GM19035 (cell line): ENCODE measurements at regions not wholly inside any gene's neighbourhood (a gene's known extent, or its start where the extent isn't known, plus 50 kb on each side); places are given as distances from the start of the nearest gene placed in this dataset.

Experiments used
- ATAC-seq: cut with Tn5 transposase; IDR thresholded peaks from one replicate; pipeline ENCODE4 v1.9.1; 2021; ENCODE audit not compliant: unreplicated experiment

DNA sequence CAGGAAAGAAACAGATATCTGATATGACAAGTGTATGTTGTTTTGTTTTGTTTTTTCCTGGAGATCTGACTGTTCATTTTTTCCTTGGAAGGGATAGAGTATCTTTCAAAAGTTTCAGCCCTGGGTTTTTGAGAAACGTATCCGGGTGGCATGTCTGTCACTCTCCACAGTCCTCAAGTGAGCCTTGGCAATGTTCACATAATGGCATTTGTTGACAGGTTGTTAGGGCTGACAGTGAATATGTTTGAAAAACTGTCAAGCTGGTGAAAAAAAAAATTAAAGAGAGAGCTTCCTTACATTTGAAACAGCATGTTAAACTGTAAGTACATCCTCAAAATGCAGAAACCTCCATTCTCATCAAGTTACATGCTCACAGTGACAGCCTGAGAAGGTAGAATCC is 113.0 kb upstream of the DYNLRB2 start:
- no peak for ATAC-seq

DNA sequence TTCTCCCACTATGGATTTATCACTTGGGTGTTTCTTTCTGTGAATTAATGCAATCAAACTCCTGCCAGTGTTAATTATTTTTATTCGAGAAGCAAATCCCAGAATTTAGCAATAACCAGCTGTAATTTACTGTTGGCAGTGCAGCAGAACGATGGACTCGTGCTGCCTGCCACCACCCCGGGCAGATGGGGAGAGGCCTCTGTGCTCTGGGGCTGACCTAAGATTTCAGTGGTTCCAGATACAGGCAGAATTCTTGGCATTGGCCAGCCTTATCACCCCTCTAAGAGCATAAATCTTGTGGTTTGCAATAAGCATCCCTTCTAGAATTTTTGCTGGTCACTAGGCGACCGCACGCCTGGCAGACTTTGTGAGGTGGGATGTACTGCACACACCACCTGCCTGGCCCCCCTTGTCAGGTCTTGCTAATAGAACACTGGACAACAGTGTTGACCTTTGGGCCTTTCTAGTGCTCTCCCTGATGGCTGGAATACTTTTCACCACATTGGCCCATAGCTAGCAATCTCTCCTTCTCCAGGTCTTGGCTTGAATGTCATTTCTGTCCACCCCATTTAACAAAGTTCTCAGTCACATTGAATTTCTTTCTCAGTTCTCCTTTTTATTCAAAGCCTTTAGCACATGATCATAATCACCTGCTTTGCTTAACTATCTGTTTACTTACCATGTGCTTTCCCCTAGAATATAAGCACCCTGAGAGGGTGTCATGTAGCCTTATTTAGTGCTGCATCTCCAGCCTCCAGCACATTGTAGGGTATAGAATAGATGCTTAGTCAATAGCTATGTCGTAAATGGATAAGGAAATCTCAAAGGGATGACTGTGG is 122.1 kb upstream of the DYNLRB2 start:
- ATAC-seq, result no peak

DNA sequence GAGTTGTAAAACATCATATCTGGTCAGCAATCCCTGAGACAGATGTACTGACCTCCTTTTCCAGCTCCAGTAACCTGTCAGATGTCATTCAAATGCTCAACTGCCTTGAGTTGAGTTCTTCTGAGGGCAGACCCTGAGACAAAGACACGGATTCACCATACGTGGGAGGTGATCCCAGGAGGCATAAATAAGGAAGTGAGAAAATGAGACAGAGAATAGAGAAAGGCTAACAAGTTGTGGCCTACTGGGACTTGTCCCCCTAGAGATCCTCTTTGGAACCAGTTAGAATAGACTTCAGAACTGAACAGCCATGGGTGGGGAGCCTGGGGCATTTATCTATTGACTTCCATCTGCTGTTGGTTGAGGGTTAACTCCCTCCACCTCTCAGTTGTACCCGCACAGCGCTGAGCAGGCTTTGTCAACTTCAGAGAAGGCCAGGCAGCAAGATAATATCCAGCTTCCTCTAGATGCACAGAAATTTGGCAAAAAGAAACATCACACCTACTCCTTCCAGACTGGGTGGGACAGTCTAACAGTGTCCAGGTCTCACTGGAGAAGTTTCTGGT is 123.0 kb upstream of the DYNLRB2 start:
- ATAC-seq, result no peak

DNA sequence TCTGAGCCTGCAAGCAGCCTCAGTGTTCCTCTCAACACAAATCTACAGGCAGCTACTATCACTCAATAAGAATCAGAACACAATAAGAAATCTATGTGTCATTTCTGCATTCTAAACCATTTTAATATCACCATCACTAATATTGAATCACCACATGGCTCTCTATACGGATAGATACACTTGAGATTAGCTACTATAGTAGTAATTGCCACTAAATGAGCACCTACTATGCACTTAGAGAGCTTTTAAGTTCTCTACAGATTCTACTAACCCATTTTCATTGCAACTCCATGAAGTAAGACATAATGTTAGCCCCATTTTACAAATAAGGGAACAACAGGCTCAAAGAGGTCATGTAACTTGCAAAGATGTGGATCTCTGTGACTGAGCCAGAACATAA is 132.8 kb upstream of the DYNLRB2 start:
- no peak for ATAC-seq

DNA sequence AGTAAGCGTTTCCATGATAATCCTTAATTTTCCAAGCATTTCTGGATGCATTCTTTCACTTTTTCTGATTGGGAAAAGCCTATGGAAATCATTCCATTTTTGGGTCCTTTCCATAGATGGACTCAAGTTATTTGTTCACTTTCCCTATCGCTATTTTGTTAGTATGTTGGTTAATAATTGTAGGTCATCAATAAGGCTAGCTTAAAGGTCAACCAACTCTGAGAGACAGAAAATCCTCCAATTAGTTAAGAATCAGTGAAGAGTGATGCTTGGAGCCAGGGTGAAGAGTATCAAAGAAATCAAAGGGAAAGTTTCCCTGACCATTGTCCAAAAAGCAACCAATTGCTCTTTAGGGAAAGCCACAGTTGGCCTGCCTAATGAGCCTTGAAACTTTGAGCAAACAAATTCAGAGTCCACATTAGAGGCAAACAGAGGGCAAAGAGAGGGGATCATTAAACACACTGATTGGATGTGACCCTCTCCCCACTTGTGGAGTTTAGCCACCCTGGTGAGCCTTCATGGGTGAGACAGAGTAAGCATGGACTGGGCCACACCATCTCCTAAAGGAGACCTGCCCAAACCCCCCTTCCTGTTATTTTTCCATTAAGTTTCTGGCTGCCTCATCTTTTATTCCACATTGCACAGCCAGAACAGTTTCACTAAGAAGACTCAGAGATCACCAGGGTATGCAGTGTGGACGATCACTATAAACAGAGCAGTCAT is 133.4 kb upstream of the DYNLRB2 start:
- no peak for ATAC-seq

DNA sequence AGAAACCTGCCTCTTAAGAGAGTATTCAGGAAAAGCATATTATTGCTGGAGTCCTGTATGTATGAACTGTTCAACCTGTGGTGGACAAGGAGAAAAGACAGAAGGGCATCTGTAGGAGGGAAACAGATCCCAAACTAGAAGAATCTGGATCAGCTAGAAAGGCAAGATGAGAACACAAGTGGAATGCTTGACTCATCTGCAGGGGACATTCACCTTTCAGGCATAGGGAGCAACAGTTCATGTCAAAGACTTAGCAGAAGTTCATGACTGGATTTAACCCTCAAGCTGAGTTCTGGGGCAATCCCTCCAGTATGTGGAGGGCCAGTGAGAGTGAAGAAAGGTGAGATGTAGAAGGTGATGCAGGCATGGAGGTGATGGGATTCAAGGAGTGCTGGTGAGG is 135.9 kb upstream of the DYNLRB2 start:
- no peak for ATAC-seq

DNA sequence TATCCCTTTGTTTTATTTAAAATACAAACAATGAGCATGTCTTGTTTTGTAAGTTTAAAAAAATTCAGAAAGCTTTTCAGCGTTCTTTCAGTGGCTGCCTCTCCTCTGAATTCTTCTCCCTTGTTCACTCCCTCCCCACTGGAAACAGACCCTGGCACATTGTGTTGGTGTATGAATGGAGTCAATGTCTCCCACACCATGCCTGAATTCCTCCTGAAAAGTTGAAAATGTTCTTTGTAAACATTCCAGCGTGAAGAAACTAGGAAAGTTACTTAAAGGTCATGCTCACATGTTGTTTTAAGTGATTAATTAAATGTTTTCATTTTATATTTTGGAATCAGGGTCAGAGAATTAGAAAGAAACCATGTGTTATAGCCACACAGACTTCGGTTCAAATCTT is 136.9 kb upstream of the DYNLRB2 start:
- no peak for ATAC-seq

DNA sequence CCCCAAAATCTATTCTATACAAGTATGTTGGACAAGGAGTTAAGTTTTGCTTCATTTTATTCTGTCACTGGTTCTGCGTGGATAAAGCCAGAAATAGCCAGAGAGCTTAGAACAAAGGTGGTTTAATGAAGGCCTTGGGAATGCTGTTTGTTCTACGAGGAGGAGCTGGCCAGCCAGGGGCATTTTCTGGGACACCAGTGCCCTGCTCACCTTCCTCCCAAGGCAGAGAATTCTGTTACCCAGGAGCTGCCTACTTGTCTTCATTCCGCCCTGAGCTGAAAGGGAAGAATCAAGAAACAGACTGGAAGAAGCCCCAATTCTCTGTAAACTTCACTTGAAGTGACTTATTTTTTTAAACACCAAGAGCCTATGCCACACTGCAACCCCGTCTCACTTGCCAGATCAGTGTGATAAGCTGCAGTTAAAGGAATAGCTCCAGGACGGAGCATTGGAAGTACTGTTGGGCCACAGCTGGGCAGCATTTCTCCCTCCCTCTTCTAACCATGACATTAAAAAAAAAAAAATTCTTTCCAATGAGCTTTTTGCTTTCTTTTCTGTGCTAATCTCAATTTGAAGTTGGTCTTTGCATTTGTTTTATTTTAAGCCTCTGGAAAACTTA is 149.8 kb upstream of the DYNLRB2 start:
- no peak for ATAC-seq

DNA sequence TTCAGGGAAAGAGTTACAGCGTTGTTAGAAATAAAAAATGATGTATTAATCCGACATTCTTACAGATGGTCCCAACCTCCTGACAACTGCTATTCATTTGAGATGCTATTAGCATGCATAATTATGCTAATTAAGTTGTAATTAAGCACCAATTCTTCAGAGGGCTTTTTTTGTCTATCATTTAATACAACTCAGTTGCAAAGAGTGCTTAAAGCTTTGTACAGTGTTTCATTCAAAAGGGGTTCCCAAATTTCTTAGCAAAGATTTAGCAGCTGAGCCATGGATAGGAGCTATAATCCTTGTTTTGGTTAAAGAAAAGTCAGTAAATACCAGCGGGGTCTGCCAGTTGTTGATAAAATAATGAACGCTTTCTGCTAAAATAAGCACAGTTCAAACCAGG is 150.7 kb upstream of the DYNLRB2 start:
- no peak for ATAC-seq

DNA sequence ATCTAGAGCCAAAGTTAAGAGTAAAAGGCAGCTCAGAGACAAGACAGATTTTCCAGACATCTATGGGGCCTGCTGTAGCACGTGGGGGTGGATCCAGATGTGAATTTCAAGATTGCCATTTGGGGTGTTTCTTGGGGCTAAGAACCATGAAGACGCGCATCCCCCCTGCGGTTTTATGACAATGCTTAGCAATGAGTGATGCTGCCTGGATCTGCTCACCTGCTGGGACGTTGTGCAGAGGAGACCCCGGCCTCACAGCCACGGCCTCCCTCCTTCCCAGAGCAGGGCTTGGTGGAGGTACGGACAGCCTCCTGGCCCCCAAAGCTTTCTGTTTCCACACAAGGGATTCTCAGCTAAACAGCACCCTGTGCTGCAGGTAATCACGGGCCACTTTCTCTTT is 151.5 kb upstream of the DYNLRB2 start:
- no peak for ATAC-seq

DNA sequence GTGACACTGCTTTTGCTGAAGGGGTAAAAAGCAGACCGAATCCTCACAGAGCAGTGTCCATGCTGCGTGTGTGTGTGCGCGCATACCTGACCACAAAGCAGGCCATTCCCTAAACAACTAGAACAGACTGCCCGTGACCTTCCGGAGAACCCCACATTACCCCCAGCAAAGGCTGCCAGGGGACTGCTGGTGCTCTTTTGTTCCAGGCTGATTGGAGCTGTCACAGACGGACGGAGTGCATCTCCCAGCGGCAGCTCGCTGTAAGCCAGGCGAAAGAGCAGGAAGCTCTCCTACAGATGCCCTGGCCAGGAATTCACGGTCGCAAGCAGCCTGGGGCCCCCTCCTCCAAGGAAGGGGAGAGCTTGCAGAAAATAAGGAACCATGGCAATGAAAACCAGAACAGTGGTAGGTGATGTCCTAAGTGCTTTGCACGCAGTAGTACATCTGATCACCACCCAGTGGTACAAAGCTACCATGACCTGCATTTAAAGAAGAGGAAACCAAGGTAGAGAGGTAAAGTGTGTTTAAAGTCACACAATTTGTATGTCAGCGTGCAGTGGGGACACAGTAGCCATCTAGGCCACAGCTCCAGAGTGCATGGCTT is 153.4 kb upstream of the DYNLRB2 start:
- no peak for ATAC-seq

DNA sequence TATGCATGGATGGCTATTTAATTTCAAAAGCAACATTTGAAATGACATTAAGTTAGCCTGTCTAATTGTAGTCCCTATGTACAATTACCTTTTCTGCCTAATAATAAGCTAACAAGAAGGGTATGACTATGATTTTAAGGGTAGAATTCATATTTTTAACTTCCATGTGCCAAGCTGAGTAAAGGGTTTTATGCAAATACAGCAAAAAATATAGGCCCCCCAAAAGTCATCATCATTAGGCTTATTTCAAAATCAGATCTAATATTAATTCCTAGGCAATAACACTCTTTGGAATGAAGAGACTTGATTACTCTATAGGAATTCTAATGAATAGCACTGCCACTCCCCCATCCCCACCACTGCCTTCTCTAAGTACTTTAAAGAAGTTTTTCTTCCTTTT is 155.9 kb upstream of the DYNLRB2 start:
- no peak for ATAC-seq

DNA sequence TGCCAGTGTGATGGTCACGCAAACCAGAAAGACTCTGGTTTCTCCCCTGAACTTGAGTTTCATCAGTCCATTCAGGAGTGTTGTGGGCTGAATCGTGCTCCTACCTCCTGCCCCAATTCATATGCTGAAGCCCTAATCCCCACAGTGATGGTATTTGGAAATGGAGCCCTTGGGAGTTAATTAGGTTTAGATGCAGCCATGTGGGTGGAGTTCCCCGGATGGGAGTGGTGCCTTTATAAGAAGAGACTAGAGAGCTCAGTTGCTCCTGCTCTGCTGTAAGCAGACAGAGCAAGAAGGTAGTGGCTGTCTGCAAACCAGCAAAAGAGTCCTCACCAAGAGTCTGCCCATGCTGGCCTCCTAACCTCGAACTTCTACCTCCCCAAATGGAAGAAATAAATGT is 160.3 kb upstream of the DYNLRB2 start:
- no peak for ATAC-seq

DNA sequence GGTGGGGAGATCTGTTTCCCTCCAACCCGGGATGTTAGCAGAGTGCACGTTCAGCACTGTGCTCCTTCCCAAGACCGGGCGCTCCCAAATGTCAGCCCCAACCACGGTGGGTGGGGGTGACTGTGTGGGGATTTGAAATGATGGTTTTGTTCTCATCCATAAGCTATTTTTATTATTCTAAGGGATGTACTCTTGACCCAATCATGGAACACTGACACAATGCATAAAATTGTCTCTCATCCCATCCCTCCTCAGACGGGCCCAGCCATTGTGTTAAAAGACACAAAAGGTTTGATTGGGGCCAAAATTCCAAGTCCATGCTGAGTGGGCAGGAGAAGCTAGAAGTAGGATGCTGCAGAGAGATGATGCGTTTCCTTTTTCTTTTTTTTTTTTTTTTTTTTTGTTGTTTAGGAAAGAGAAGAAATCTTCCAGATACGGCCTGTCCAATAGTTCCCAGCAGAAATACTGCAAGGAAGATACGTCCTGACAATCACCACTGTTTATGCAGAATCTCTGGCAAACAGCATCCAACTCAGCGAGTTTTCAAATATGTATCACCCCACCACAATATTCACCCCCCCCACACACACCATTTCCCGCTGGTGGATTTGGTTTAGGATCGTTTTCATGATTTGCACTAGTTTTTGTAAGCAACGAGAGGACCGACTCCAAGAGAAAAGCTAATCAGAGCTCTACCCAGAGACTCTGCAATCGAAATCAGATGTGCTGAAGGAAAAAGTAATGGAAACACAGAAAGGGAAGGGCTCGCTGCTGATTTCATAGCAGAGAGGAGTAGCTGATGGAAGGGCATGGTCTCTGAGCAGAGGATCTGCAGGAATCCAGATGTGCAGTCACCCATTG is 163.5 kb upstream of the DYNLRB2 start:
- no peak for ATAC-seq

DNA sequence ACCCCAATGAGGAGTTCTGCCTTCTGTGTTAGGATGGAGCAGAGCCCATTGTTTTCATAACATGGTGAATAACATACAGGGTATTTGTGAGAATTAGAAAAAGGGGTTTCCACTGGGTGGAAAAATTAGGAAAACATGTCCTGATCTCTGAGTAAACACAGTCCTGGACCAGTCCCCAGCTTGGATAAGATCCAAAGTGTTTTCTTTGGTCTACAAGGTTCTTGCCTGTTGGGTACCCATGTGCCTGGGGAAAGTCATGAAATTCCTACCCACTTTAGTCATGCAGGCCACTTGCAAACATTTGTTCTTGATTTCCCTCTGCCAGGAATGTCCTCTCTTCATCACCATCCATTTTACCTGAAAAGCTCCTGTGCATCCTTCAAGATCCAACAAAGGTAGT is 164.8 kb upstream of the DYNLRB2 start:
- no peak for ATAC-seq

DNA sequence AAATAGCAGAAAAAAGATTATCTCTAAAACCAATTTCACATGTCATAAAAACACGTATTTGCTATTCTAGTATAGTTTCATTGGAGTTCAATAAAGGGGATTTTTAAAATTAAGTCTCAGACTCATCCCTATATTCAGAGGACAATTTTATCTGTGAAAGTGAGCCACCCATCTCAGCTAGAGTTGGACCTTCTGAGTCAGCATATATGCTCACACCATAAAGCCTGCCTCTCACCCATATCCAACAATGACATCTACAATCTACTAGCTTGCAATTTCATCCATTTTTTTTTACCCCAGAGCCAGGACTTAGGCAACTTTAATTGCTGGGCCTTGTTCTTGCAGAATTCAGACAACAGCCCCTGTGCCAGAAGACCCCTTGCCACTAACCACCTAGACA is 165.3 kb upstream of the DYNLRB2 start:
- no peak for ATAC-seq

DNA sequence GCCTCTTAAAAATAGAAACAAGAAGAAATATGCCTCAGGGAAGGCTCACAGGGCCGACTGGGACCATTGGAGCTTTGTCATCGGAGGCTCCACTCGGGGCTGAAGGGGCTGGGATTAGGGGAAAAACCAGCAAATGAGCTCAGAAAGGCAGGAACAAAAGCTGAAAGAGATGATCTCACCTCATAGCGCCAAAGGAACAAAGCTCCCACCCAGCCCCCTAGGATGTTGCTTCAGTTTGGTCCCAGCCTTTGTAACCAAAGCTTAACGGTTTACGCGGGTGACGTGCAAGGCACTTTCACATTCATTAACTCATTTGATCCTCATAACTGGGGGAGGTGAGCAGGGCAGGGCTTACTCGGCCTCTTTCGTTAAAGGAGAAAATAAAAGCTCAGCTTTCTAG is 168.5 kb upstream of the DYNLRB2 start:
- ATAC-seq, result no peak

DNA sequence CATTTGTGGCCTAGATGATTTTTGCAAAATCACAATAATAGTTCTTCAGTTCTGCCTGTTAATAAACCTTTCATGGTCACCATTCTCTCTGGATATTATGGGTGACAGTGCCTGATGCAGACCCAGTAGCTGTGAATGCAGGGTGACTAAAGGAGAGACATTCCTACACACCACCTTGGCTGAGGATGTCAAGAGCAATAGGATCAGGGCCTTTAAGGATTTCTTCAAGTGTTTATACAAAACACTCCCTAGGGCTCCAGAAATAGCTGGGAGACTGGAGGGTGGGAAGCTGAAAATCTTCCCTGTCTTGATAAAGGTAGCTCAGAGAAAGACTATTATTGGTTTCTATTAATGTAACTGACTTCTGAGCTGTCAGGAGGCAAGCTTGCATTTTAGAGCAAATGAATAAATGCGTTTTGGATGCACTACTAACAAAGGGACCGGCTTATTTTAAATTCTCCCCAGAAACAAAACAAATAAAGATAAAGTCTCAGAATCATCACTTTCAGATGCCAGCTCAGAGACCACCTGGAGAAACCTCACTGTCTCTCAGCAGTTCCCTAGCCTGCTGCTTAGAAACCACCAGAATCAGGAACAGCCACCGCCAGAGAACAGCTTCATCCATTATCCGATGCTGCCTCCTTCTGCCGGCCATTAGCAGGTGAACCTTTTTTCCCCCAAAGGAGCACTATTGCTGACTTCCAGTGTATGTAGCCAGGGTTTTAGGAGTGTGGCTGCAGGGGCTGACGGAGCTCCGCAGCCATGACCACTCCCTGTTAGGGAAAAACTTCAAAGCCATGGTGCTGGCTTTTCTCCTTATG is 171.4 kb upstream of the DYNLRB2 start:
- ATAC-seq, result no peak

DNA sequence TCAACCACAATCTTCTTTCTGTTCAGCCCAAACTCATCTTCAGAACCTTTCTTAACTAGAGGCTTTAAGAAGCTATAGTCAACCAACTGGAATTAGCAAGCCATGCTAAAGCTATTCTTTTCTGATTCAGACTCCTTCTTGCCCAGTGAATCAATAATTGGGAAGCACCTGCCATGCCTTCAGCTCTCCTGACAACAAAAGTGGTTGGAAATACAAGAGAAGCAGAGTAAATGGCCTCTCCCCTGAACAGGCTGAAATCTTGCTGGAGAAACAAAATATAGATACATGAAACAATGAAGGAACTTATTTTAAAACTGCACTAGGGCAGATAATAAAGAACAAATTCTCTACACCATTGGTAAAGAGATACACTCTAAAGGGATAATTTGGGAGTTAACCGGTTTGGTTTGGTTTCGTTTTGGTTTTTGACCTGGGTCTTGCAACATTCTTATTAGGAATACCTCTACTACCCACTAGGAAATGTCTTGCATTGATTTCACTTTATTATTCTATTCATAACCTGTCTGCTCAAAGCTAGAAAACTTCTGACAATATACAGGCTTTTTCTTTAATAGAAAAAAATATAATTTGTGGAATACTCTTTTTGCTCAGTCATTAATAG is 173.6 kb upstream of the DYNLRB2 start:
- no peak for ATAC-seq
